ENCODE measurements at regions not wholly inside any gene's neighbourhood (a gene's known extent, or its start where the extent isn't known, plus 50 kb on each side); places are given as distances from the start of the nearest gene placed in this dataset.
A peak's percentile ranks its signal among the peaks of the same experiment; 100 is the strongest.

GRCh38 chr5:58018016-58018415 is 441.9 kb downstream of the PLK2 start:
- no CpG with 5 or more reads among the region's 1 CpG for WGBS, 2 donors (ENCODE audit: extremely low coverage in 2 of 2, insufficient read length in 2 of 2, insufficient replicate concordance in 1 of 2)
- DNase-seq (ENCODE audit: low spot score): no peak
- Histone ChIP-seq H3K9ac (ENCODE audit: low read depth, low read length, poor library complexity) (no peak overlapping the region), H3K36me3 (replicated peaks in 1 of 2; ENCODE audit: control insufficient read depth in 2 of 2, insufficient read depth in 2 of 2, low read length in 2 of 2) (no peaks in the 10 kb centered on the region), H2BK120ac (ENCODE audit: low read depth, low read length) (no peak overlapping the region), H3K27me3 (ENCODE audit: control insufficient read depth in 3 of 3, insufficient read depth in 3 of 3, low read depth in 1 of 3, low read length in 3 of 3) (no peaks in the 10 kb centered on the region), H2BK12ac (ENCODE audit: low read length) (no peak overlapping the region), H2BK5ac (ENCODE audit: low read length) (no peak overlapping the region), H3K18ac (ENCODE audit: low read length) (no peak overlapping the region), H3K4ac (ENCODE audit: low read length) (no peak overlapping the region), H3K14ac (ENCODE audit: low read length) (no peak overlapping the region), H3K4me2 (ENCODE audit: insufficient read depth, low read length, poor library complexity, severe bottlenecking) (no peak overlapping the region), H3K4me1 (ENCODE audit: control insufficient read depth in 2 of 2, insufficient read depth in 1 of 2, low read depth in 1 of 2, low read length in 2 of 2) (peaks cover 3 to 21% of the 10 kb centered on the region in 2 donors), H2AK5ac (ENCODE audit: low read depth, low read length) (no peak overlapping the region), H3K23ac (ENCODE audit: low read depth, low read length, poor library complexity) (no peak overlapping the region), H2BK15ac (ENCODE audit: low read length) (no peak overlapping the region), H4K91ac (ENCODE audit: low read depth, low read length, poor library complexity) (no peak overlapping the region), H3K79me1 (ENCODE audit: low read depth, low read length) (no peaks in the 10 kb centered on the region), H2AFZ (ENCODE audit: low read length) (no peak overlapping the region), H3K27ac (replicated peaks; ENCODE audit: low read length) (no peak overlapping the region), H3K9me3 (replicated peaks in 1 of 2; ENCODE audit: control insufficient read depth in 2 of 2, insufficient read depth in 1 of 2, low read depth in 1 of 2, low read length in 2 of 2) (no peaks in the 10 kb centered on the region), H4K8ac (ENCODE audit: low read depth, low read length) (no peak overlapping the region), H3K4me3 (ENCODE audit: low read length in 2 of 2) (no peak overlapping the region)

GRCh38 chr5:58016877-58017276 is 443.0 kb downstream of the PLK2 start:
- Histone ChIP-seq H2BK5ac (ENCODE audit: low read length) (no peak overlapping the region), H3K4ac (ENCODE audit: low read length) (no peak overlapping the region), H2BK120ac (ENCODE audit: low read depth, low read length) (no peak overlapping the region), H4K8ac (ENCODE audit: low read depth, low read length) (no peak overlapping the region), H3K9me3 (replicated peaks in 1 of 2; ENCODE audit: control insufficient read depth in 2 of 2, insufficient read depth in 1 of 2, low read depth in 1 of 2, low read length in 2 of 2) (no peaks in the 10 kb centered on the region), H3K36me3 (replicated peaks in 1 of 2; ENCODE audit: control insufficient read depth in 2 of 2, insufficient read depth in 2 of 2, low read length in 2 of 2) (no peaks in the 10 kb centered on the region), H2BK12ac (ENCODE audit: low read length) (no peak overlapping the region), H3K27me3 (ENCODE audit: control insufficient read depth in 3 of 3, insufficient read depth in 3 of 3, low read depth in 1 of 3, low read length in 3 of 3) (no peaks in the 10 kb centered on the region), H3K4me1 (ENCODE audit: control insufficient read depth in 2 of 2, insufficient read depth in 1 of 2, low read depth in 1 of 2, low read length in 2 of 2) (peaks cover 3 to 23% of the 10 kb centered on the region in 2 donors), H3K9ac (ENCODE audit: low read depth, low read length, poor library complexity) (no peak overlapping the region), H2BK15ac (ENCODE audit: low read length) (no peak overlapping the region), H4K91ac (ENCODE audit: low read depth, low read length, poor library complexity) (no peak overlapping the region), H2AK5ac (ENCODE audit: low read depth, low read length) (no peak overlapping the region), H3K27ac (replicated peaks; ENCODE audit: low read length) (no peak overlapping the region), H3K4me2 (ENCODE audit: insufficient read depth, low read length, poor library complexity, severe bottlenecking) (no peak overlapping the region), H3K79me1 (ENCODE audit: low read depth, low read length) (no peaks in the 10 kb centered on the region), H3K23ac (ENCODE audit: low read depth, low read length, poor library complexity) (no peak overlapping the region), H3K4me3 (ENCODE audit: low read length in 2 of 2) (no peak overlapping the region), H3K18ac (ENCODE audit: low read length) (no peak overlapping the region), H2AFZ (ENCODE audit: low read length) (peak overlapping the region; percentile 27), H3K14ac (ENCODE audit: low read length) (no peak overlapping the region)
- DNase-seq (ENCODE audit: low spot score): peak; percentile 39
- WGBS, 2 donors (ENCODE audit: extremely low coverage in 2 of 2, insufficient read length in 2 of 2, insufficient replicate concordance in 1 of 2): no CpG with 5 or more reads among the region's 2 CpGs

- Histone ChIP-seq H3K27me3 (ENCODE audit: control insufficient read depth in 3 of 3, insufficient read depth in 3 of 3, low read depth in 1 of 3, low read length in 3 of 3) (no peaks in the 10 kb centered on the region), H2BK5ac (ENCODE audit: low read length) (no peak overlapping the region), H3K79me1 (ENCODE audit: low read depth, low read length) (no peaks in the 10 kb centered on the region), H2BK12ac (ENCODE audit: low read length) (no peak overlapping the region), H2BK120ac (ENCODE audit: low read depth, low read length) (no peak overlapping the region), H3K27ac (replicated peaks; ENCODE audit: low read length) (no peak overlapping the region), H3K14ac (ENCODE audit: low read length) (no peak overlapping the region), H2AFZ (ENCODE audit: low read length) (peak overlapping the region; percentile 27), H3K4ac (ENCODE audit: low read length) (no peak overlapping the region), H4K8ac (ENCODE audit: low read depth, low read length) (no peak overlapping the region), H3K4me2 (ENCODE audit: insufficient read depth, low read length, poor library complexity, severe bottlenecking) (no peak overlapping the region), H3K18ac (ENCODE audit: low read length) (no peak overlapping the region), H3K36me3 (replicated peaks in 1 of 2; ENCODE audit: control insufficient read depth in 2 of 2, insufficient read depth in 2 of 2, low read length in 2 of 2) (no peaks in the 10 kb centered on the region), H3K4me1 (ENCODE audit: control insufficient read depth in 2 of 2, insufficient read depth in 1 of 2, low read depth in 1 of 2, low read length in 2 of 2) (peaks cover 3 to 23% of the 10 kb centered on the region in 2 donors), H3K4me3 (ENCODE audit: low read length in 2 of 2) (no peak overlapping the region), H2BK15ac (ENCODE audit: low read length) (no peak overlapping the region), H3K9me3 (replicated peaks in 1 of 2; ENCODE audit: control insufficient read depth in 2 of 2, insufficient read depth in 1 of 2, low read depth in 1 of 2, low read length in 2 of 2) (no peaks in the 10 kb centered on the region), H3K9ac (ENCODE audit: low read depth, low read length, poor library complexity) (no peak overlapping the region), H2AK5ac (ENCODE audit: low read depth, low read length) (no peak overlapping the region), H4K91ac (ENCODE audit: low read depth, low read length, poor library complexity) (no peak overlapping the region), H3K23ac (ENCODE audit: low read depth, low read length, poor library complexity) (no peak overlapping the region)
- WGBS, 2 donors (ENCODE audit: extremely low coverage in 2 of 2, insufficient read length in 2 of 2, insufficient replicate concordance in 1 of 2): no CpG with 5 or more reads among the region's 6 CpGs
- DNase-seq (ENCODE audit: low spot score): no peak
Measured at GRCh38 chr5:58016358-58016757, 443.5 kb downstream of the PLK2 start.

- no peaks in the 10 kb centered on the region for H3K79me1 ChIP-seq (ENCODE audit: low read depth, low read length)
Measured at GRCh38 chr5:58015175-58015574, 444.7 kb downstream of the PLK2 start.

More at GRCh38 chr5:58015175-58015574, 444.7 kb downstream of the PLK2 start:
- no CpG with 5 or more reads among the region's 3 CpGs for WGBS, 2 donors (ENCODE audit: extremely low coverage in 2 of 2, insufficient read length in 2 of 2, insufficient replicate concordance in 1 of 2)
- Histone ChIP-seq H3K4me3 (ENCODE audit: low read length in 2 of 2) (no peak overlapping the region), H2BK12ac (ENCODE audit: low read length) (no peak overlapping the region), H3K9ac (ENCODE audit: low read depth, low read length, poor library complexity) (no peak overlapping the region), H2AFZ (ENCODE audit: low read length) (no peak overlapping the region), H3K27me3 (ENCODE audit: control insufficient read depth in 3 of 3, insufficient read depth in 3 of 3, low read depth in 1 of 3, low read length in 3 of 3) (no peaks in the 10 kb centered on the region), H2BK15ac (ENCODE audit: low read length) (no peak overlapping the region), H2AK5ac (ENCODE audit: low read depth, low read length) (no peak overlapping the region), H3K4me2 (ENCODE audit: insufficient read depth, low read length, poor library complexity, severe bottlenecking) (no peak overlapping the region), H3K18ac (ENCODE audit: low read length) (no peak overlapping the region), H3K14ac (ENCODE audit: low read length) (no peak overlapping the region), H3K9me3 (replicated peaks in 1 of 2; ENCODE audit: control insufficient read depth in 2 of 2, insufficient read depth in 1 of 2, low read depth in 1 of 2, low read length in 2 of 2) (no peaks in the 10 kb centered on the region), H3K36me3 (replicated peaks in 1 of 2; ENCODE audit: control insufficient read depth in 2 of 2, insufficient read depth in 2 of 2, low read length in 2 of 2) (no peaks in the 10 kb centered on the region), H3K4ac (ENCODE audit: low read length) (no peak overlapping the region), H3K27ac (replicated peaks; ENCODE audit: low read length) (no peak overlapping the region), H2BK120ac (ENCODE audit: low read depth, low read length) (no peak overlapping the region), H3K23ac (ENCODE audit: low read depth, low read length, poor library complexity) (no peak overlapping the region), H4K91ac (ENCODE audit: low read depth, low read length, poor library complexity) (no peak overlapping the region), H3K4me1 (ENCODE audit: control insufficient read depth in 2 of 2, insufficient read depth in 1 of 2, low read depth in 1 of 2, low read length in 2 of 2) (peaks cover 6 to 23% of the 10 kb centered on the region in 2 donors), H2BK5ac (ENCODE audit: low read length) (no peak overlapping the region), H4K8ac (ENCODE audit: low read depth, low read length) (no peak overlapping the region)
- no peak for DNase-seq (ENCODE audit: low spot score)

Measured in neuronal stem cell (in vitro differentiated cells).